Smooth muscle cell (in vitro differentiated cells): ENCODE measurements at regions not wholly inside any gene's neighbourhood (a gene's known extent, or its start where the extent isn't known, plus 50 kb on each side); places are given as distances from the start of the nearest gene placed in this dataset.

Source experiments
- DNase-seq: peaks from one replicate; lab custom pipeline; 2025; ENCODE audit not compliant: unreplicated experiment; lab: John Stamatoyannopoulos, UW
- H2AFZ ChIP-seq: fragments of 200-600 bp; sonication (generic); 2 replicates; pipeline ENCODE4 v1.6.0; 2016; ENCODE audit warnings: antibody characterized with exemption, low read depth, mild to moderate bottlenecking
- H3F3A ChIP-seq: fragments of 200-600 bp; sonication (generic); 2 replicates; pipeline ENCODE4 v1.6.0; 2017; ENCODE audit warnings: antibody characterized with exemption, low read depth
- H3K27ac ChIP-seq: fragments of 200-600 bp; sonication (generic); 2 replicates; pipeline ENCODE4 v1.5.1; 2016; ENCODE audit warnings: low read depth, mild to moderate bottlenecking
- H3K27me3 ChIP-seq: fragments of 200-600 bp; sonication (generic); 2 replicates; pipeline ENCODE4 v1.6.1; 2016; ENCODE audit warnings: low read depth, mild to moderate bottlenecking
- H3K36me3 ChIP-seq: fragments of 200-600 bp; sonication (generic); 2 replicates; pipeline ENCODE4 v1.5.1; 2016; ENCODE audit warnings: low read depth
- H3K4me1 ChIP-seq: fragments of 200-600 bp; sonication (generic); 2 replicates; pipeline ENCODE4 v1.5.1; 2016; ENCODE audit warnings: low read depth
- H3K4me2 ChIP-seq: fragments of 200-600 bp; sonication (generic); 2 replicates; pipeline ENCODE4 v1.6.0; 2016; ENCODE audit warnings: mild to moderate bottlenecking
- H3K4me3 ChIP-seq: fragments of 200-600 bp; sonication (generic); 2 replicates; pipeline ENCODE4 v1.5.1; 2016; ENCODE audit warnings: mild to moderate bottlenecking
- H3K79me2 ChIP-seq: fragments of 200-600 bp; sonication (generic); 2 replicates; pipeline ENCODE4 v1.6.0; 2016; ENCODE audit warnings: low read depth, mild to moderate bottlenecking
- H3K9ac ChIP-seq: fragments of 200-600 bp; sonication (generic); 2 replicates; pipeline ENCODE4 v1.6.0; 2016; ENCODE audit warnings: low read depth
- H3K9me3 ChIP-seq: fragments of 200-600 bp; sonication (generic); replicated peaks from 2 replicates; pipeline ENCODE4 v1.5.1; 2016; ENCODE audit warnings: low read depth
- H4K20me1 ChIP-seq: fragments of 200-600 bp; sonication (generic); 2 replicates; pipeline ENCODE4 v1.6.0; 2016; ENCODE audit warnings: low read depth
- CTCF ChIP-seq: fragments of 200-600 bp; sonication (generic); IDR thresholded peaks from 2 replicates; pipeline ENCODE4 v1.5.1; 2017; ENCODE audit warnings: borderline replicate concordance, mild to moderate bottlenecking, antibody characterized with exemption; ENCODE audit not compliant: insufficient read depth, poor library complexity, severe bottlenecking
- WGBS: methylation state at CpG from one replicate; pipeline ENCODE4 v1.1.7; 2016; ENCODE audit warnings: low lambda C conversion rate; 5-methylcytosine and 5-hydroxymethylcytosine counted together

DNA sequence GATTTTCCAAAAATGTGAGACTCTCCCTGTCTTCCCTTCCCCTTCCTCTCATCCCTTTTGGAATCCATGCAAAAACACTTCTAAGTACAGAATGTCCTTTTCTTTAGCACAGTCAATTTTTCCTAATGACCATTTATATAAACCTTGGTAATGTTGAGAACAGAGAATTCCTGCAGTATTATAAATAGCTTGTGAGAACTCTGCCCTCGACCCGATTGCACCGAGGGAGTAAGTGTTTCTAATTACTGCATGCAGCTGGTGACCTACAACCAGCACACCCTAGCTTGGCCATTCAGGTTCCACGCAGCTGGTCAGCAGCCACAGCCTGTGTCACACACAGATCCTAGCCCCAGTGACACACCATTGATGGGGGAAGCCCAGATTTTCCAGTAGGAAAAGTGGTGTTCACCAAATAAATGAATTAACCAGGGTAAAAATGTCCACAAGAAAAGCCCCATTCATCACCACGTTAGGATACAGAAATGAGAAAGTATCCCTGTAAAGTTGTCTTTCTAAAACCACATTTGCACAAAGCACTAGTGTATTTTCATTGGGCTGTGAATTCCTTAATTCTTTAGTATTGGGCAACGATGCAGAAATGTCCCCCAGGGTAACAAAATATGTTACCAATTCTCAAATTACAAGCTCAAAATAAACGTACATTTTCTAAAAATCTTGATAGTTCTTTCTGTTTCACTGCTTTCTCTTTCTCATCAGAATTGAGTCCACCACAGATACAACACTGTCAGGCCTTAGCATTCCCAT lies 499.0 kb upstream of the KLF6 start:
- no peak overlapping the region for H3K9ac ChIP-seq
- no peaks in the 10 kb centered on the region for H3K27me3 ChIP-seq
- H3K27ac ChIP-seq = peak overlapping the region; percentile 16
- H3K36me3 ChIP-seq = no peaks in the 10 kb centered on the region
- no peak overlapping the region for H3K4me3 ChIP-seq
- DNase-seq = no peak
- peak overlapping the region; percentile 10 for H3K4me2 ChIP-seq
- no peak overlapping the region for H2AFZ ChIP-seq
- H3K9me3 ChIP-seq = no peaks in the 10 kb centered on the region
- no peaks in the 10 kb centered on the region for H3K4me1 ChIP-seq
- H4K20me1 ChIP-seq = no peaks in the 10 kb centered on the region
- H3K79me2 ChIP-seq = no peaks in the 10 kb centered on the region
- 65% methylated on average over 7 of the region's 7 CpGs for WGBS
- H3F3A ChIP-seq = no peaks in the 10 kb centered on the region
- no peak for TF ChIP-seq CTCF

GRCh38 chr10:4282496-4282895 lies 497.5 kb upstream of the KLF6 start:
- H3K79me2 ChIP-seq = no peaks in the 10 kb centered on the region
- H3F3A ChIP-seq = peaks cover 10% of the 10 kb centered on the region
- DNase-seq = no peak
- no peaks in the 10 kb centered on the region for H3K27me3 ChIP-seq
- H3K4me2 ChIP-seq = no peak overlapping the region
- H2AFZ ChIP-seq = no peak overlapping the region
- H3K27ac ChIP-seq = no peak overlapping the region
- no peak overlapping the region for H3K4me3 ChIP-seq
- H3K36me3 ChIP-seq = no peaks in the 10 kb centered on the region
- WGBS = 98% methylated on average over 4 of the region's 4 CpGs
- no peak for TF ChIP-seq CTCF
- H3K9ac ChIP-seq = no peak overlapping the region
- H3K4me1 ChIP-seq = peaks cover 10% of the 10 kb centered on the region
- H3K9me3 ChIP-seq = no peaks in the 10 kb centered on the region
- no peaks in the 10 kb centered on the region for H4K20me1 ChIP-seq

DNA sequence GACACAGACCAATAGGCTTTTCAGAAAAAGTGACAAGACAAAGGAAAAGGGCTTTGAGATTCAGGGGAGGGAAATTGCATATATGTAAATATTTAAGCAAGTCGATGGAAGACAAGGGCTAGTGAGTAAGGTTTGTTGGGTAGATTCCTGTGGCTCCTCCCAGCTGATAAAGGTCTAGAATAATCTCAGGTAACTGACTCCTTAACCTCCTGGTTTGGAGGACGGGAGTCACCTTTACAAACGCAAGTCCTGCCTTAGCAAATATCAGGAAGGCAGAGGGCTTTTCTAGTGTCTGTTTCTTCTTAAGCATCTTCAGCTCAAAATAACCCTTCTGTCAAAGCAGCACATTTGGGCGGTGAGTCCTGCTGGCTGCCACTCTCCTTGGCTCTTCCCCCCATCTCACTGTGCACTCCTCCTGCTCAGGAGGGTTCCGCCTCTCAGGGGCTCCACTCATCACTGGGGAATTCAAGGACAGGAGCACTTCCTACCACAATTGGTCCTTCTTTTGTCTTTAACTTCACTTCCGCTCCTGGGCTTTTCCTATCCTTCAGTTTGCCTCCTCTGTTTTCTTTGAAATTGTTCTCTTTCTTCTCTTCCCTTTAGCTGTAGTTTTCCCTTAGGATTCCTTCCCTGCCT lies 496.3 kb upstream of the KLF6 start:
- H2AFZ ChIP-seq = no peak overlapping the region

More for the DNA sequence above, 496.3 kb upstream of the KLF6 start:
- peak overlapping the region; percentile 88 for H3K27ac ChIP-seq
- no peak overlapping the region for H3K9ac ChIP-seq
- H4K20me1 ChIP-seq = no peaks in the 10 kb centered on the region
- no peaks in the 10 kb centered on the region for H3K79me2 ChIP-seq
- H3K4me1 ChIP-seq = peaks cover 16% of the 10 kb centered on the region
- WGBS = 85% methylated on average over 6 of the region's 6 CpGs
- TF ChIP-seq CTCF = no peak
- no peak overlapping the region for H3K4me3 ChIP-seq
- no peak for DNase-seq
- H3K27me3 ChIP-seq = no peaks in the 10 kb centered on the region
- peak overlapping the region; percentile 30 for H3K4me2 ChIP-seq
- peaks cover 10% of the 10 kb centered on the region for H3F3A ChIP-seq
- no peaks in the 10 kb centered on the region for H3K9me3 ChIP-seq
- H3K36me3 ChIP-seq = no peaks in the 10 kb centered on the region
